ENCODE measurements at regions not wholly inside any gene's neighbourhood (a gene's known extent, or its start where the extent isn't known, plus 50 kb on each side); places are given as distances from the start of the nearest gene placed in this dataset.

DNA sequence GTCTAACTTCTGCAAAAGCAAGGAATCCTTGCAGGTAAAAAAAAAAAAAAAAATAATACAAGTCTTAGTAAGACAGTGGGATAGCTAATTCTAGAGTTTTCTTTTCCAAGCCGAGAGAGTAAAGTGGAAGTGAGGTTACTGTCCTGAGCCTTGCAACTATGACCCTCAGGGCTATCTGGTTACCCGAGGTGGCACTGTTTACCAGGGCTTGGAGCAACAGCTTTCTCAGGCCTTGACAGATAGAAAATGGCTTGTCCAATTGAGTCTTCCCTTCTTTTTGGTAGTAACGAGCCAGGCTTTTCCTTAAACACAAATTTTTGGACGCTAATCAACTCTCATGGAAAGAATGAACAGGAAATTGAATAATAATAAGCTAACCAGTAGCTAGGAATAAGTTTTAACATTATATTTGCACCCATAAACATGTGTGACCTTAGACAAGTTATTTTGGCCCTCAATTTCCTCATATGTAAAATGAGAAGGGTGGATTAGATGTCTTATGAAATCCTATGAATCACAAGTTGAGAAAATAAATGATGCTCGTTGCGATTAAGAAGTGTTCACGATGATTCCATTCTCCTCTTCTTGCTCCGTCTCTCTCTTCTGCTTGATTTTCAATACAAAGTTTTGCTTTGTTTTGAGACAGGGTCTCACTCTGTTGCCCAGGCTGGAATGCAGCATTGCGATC lies 236.9 kb upstream of the KBTBD8 start:
- no peaks in the 10 kb centered on the region for H3K4me1 ChIP-seq (replicated peaks in 1 of 4; ENCODE audit: control insufficient read depth in 3 of 4, insufficient read depth in 4 of 4, low read length in 3 of 4)
- H3K23me2 ChIP-seq (ENCODE audit: low read depth, low read length), result no peaks in the 10 kb centered on the region; the same call in 1 of the 2 replicates
- H3K27me3 ChIP-seq (replicated peaks in 1 of 4; ENCODE audit: control insufficient read depth in 3 of 4, extremely low read depth in 1 of 4, insufficient read depth in 3 of 4, low read length in 3 of 4), result no peaks in the 10 kb centered on the region; a peak in 1 of 7 replicates
- H3K23ac ChIP-seq (ENCODE audit: insufficient read length), result no peak overlapping the region
- no peak overlapping the region for H2BK15ac ChIP-seq (ENCODE audit: low read length)
- H4K20me1 ChIP-seq (replicated peaks in 1 of 2; ENCODE audit: control insufficient read depth in 1 of 2, insufficient read depth in 2 of 2, low read length in 2 of 2), result no peaks in the 10 kb centered on the region
- TF ChIP-seq KDM4A (IDR thresholded peaks at IDR 0.05; ENCODE audit: low read depth, low read length, severe bottlenecking) (no peak), TEAD4 (IDR thresholded peaks at IDR 0.05; ENCODE audit: low read depth, low read length) (no peak), RAD21 (IDR thresholded peaks at IDR 0.05 in 1 of 2, conservative IDR thresholded peaks at IDR 0.05 in 1 of 2; ENCODE audit: low read depth in 2 of 2, low read length in 2 of 2) (peak in 1 of 2 experiments; percentile 11; a peak in 1 of 4 replicates), CBX8 (IDR thresholded peaks at IDR 0.05; ENCODE audit: borderline replicate concordance, low read depth, low read length) (no peak), EGR1 (IDR thresholded peaks at IDR 0.05; ENCODE audit: borderline replicate concordance, low read depth, low read length) (no peak), CHD2 (IDR thresholded peaks at IDR 0.05; ENCODE audit: low read length) (no peak)
- TF ChIP-seq, protein P1, sequence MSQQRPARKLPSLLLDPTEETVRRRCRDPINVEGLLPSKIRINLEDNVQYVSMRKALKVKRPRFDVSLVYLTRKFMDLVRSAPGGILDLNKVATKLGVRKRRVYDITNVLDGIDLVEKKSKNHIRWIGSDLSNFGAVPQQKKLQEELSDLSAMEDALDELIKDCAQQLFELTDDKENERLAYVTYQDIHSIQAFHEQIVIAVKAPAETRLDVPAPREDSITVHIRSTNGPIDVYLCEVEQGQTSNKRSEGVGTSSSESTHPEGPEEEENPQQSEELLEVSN (IDR thresholded peaks at IDR 0.05), result no peak
- H3K79me2 ChIP-seq (ENCODE audit: control insufficient read depth in 1 of 2, insufficient read depth in 2 of 2, low read length in 2 of 2), result no peaks in the 10 kb centered on the region
- no peak for DNase-seq (ENCODE audit: low read depth in 1 of 2, low spot score in 2 of 2)
- H4K91ac ChIP-seq (replicated peaks; ENCODE audit: insufficient read length, low read length), result no peak overlapping the region
- no peaks in the 10 kb centered on the region for H3K9me3 ChIP-seq (ENCODE audit: insufficient read depth in 2 of 2, low read depth in 1 of 2, low read length in 1 of 2)
- no peaks in the 10 kb centered on the region for H3K36me3 ChIP-seq (ENCODE audit: control insufficient read depth in 2 of 4, insufficient read depth in 4 of 4, low read length in 3 of 4)
- no peak overlapping the region for H3K4me2 ChIP-seq (ENCODE audit: insufficient read depth in 1 of 2, low read depth in 2 of 2, low read length in 2 of 2)
- H2BK5ac ChIP-seq (ENCODE audit: low read depth, low read length), result no peak overlapping the region
- no peak overlapping the region for H4K8ac ChIP-seq (ENCODE audit: extremely low read depth, insufficient read depth, low read length)
- no peak overlapping the region for H3K14ac ChIP-seq (ENCODE audit: insufficient read length)
- no peak overlapping the region for H3K9ac ChIP-seq (replicated peaks in 1 of 4; ENCODE audit: extremely low read depth in 1 of 4, low read depth in 3 of 4, low read length in 3 of 4)
- no peak for FAIRE-seq
- no peak overlapping the region for H3K18ac ChIP-seq (ENCODE audit: extremely low read depth, low read length)
- H2BK12ac ChIP-seq (ENCODE audit: low read depth, low read length), result no peak overlapping the region
- H3K56ac ChIP-seq (replicated peaks; ENCODE audit: insufficient read length, low read depth, low read length), result no peak overlapping the region
- H3K79me1 ChIP-seq (ENCODE audit: low read depth, low read length), result no peaks in the 10 kb centered on the region
- WGBS, 2 experiments (ENCODE audit: extremely low coverage in 1 of 2, insufficient coverage in 1 of 2, insufficient read length in 1 of 2, insufficient replicate concordance in 2 of 2, low coverage in 1 of 2, low lambda C conversion rate in 2 of 2, missing lambda C conversion rate in 1 of 2), result 89% methylated on average over 9 of the region's 9 CpGs; no CpG with 5 or more reads in 1 of the 2 experiments
- H2AK5ac ChIP-seq (ENCODE audit: low read depth, low read length), result no peak overlapping the region
- H3K27ac ChIP-seq (ENCODE audit: low read depth, low read length), result no peak overlapping the region
- no peak overlapping the region for H3K4ac ChIP-seq (replicated peaks; ENCODE audit: insufficient read length, low read depth, low read length)
- no peak overlapping the region for H2BK20ac ChIP-seq (ENCODE audit: low read length)
- no peak overlapping the region for H3K4me3 ChIP-seq (ENCODE audit: extremely low read depth in 1 of 4, insufficient read depth in 2 of 4, low read depth in 3 of 4, low read length in 4 of 4)
- H2AFZ ChIP-seq (ENCODE audit: low read length), result no peak overlapping the region
- ChIA-PET CTCF (ENCODE audit: partially characterized antibody) (interaction anchor here (0.7 to 1.5 kb wide), 3 partner anchors 61 to 109 kb away, joined by 3 read pairs; no protein-coding TSS in a partner anchor), POLR2A (ENCODE audit: partially characterized antibody) (no interaction called here)
- H2BK120ac ChIP-seq (replicated peaks; ENCODE audit: low read depth, low read length), result no peak overlapping the region
- no peak overlapping the region for H4K5ac ChIP-seq (ENCODE audit: insufficient read length, low read depth, low read length)

Measured in H1 (cell line).